NCI-H345 treated with DMSO at 0.1 percent for 48 hours (cell line): ENCODE measurements at regions not wholly inside any gene's neighbourhood (a gene's known extent, or its start where the extent isn't known, plus 50 kb on each side); places are given as distances from the start of the nearest gene placed in this dataset.
A peak's percentile ranks its signal among the peaks of the same experiment; 100 is the strongest.

ENCODE experiments used
- DNase-seq: peaks from one replicate; lab custom pipeline; 2025; ENCODE audit not compliant: unreplicated experiment; lab: John Stamatoyannopoulos, UW

DNA sequence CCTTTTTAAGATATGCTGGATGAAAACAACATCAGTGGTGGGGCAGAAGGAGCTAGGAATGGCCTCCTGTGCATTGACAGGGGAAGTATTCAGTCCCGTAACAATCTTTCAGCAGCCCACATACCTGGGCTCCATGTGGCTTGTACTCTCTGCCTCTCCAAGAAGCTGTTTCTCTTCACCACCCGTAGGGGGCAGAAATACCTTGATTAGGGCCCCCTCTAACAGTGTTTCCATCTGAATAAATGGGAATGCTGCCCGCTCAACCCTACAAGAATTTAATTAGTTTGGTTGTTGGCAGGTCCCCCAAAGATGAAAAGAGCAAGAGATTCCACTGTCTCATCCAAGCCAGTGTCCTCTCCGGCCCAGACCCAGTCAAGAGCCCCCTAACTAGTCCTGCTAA, 155.2 kb downstream of the SMIM20 start:
- no peak for DNase-seq

- DNase-seq, result no peak
Observed at GRCh38 chr4:26071688-26072087, 157.7 kb downstream of the SMIM20 start.

DNA sequence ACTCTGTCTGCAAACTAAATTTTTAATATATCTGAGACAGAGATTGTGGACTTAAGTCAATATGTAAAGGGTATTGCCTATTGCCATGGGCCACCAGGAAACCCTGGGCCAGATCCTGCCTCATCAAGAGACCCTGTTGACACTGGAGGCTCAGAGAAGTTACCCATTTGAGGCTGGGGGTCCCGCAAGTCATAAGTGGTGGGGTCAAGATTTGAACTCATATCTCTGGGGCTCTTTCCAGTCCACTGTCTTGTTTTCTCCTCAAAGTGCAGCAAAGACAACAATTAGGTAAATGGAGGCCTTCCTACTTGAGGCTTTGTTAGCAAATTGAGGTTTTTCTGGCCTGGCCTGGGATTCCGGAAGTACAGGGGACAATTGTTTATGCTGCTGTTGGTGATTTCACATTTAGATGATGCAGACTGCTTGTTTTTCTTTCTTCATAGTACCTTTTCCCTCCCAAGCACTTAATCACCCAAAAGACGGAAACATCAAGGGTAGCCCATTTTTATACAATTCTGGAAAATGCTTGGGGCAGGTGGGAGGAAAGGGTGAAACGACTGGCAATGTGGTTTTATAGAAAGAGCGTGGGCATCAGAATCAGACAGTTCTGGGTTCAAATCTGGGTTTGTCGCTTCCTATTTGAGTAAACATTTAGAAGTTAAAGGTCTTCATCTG, 160.0 kb downstream of the SMIM20 start:
- no peak for DNase-seq

DNA sequence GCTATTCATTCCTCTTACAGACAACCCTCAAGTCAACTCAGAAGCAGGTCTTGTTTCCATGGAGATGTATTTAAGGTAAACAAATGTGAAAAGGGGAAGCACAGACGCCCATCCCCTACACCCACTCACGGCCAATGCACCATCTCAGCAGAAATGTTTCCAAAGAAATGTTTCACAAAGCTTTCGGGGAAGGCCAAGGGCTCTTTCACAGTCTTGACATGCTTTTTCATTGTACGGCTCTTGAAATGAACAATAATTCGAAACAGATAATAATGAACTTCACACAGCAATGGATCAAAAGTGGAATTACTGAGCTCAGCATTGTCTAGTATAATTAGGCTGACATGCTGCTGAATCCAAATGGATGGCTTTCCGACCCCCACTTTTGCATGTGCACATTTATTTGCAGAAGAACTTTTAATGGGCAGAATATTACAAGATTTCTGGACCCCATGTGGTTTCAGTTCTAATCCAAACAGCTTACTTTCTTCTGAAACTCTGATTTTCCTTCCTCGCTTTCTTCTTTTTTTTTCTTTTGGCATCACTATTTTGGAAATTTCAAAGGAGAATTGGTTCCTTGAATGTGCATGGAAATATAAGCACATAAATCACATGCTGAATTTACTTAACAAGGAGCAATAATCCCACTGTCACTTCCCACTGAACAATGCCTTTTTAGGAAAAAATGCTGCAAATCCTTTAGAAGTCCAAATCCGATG, 160.9 kb downstream of the SMIM20 start:
- no peak for DNase-seq

GRCh38 chr4:26075583-26075982, 161.6 kb downstream of the SMIM20 start:
- no peak for DNase-seq

GRCh38 chr4:26076000-26076587, 162.1 kb downstream of the SMIM20 start:
- DNase-seq, result no peak

DNA sequence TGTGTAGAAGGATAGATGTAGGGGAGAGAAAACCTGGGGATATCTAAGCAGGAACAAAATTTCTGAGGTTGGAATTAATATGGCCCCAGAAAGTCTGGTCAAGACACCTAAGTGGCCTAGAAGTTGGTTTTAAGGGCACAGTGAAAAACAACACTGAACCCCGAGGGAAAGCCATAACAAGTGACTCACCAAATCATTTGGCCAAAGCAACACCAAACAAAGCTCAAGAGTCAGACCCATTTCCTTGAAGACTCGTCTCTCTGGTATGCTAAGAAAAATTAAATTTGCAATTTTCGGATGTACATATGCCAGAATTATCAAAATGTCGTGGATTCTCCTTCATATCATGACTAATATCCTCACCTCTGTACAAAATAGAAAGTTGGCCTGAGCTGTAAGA, 162.9 kb downstream of the SMIM20 start:
- no peak for DNase-seq

GRCh38 chr4:26077756-26078155, 163.7 kb downstream of the SMIM20 start:
- DNase-seq, result no peak

- no peak for DNase-seq
Observed at GRCh38 chr4:26080870-26081628, 167.0 kb downstream of the SMIM20 start.

GRCh38 chr4:26081795-26082498, 167.9 kb downstream of the SMIM20 start:
- DNase-seq, result peak; percentile 4

DNA sequence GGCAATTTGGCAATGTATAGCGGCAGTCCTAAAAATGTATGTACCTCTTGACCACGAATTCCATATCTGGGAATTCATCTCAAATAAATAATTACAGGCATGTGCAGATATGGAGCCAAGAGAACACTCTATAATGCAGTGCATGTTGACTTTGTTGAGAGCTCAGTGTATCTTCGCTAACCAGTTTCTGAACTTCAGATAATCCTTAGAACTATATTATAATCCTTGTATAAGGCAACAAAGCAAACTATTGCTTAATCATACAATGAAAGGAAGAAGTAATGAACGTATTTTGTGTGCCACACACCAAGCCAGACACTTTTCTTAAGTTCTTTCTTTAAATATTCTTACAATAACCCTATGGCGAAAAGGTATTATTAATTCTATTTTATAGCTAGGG, 168.5 kb downstream of the SMIM20 start:
- no peak for DNase-seq

DNA sequence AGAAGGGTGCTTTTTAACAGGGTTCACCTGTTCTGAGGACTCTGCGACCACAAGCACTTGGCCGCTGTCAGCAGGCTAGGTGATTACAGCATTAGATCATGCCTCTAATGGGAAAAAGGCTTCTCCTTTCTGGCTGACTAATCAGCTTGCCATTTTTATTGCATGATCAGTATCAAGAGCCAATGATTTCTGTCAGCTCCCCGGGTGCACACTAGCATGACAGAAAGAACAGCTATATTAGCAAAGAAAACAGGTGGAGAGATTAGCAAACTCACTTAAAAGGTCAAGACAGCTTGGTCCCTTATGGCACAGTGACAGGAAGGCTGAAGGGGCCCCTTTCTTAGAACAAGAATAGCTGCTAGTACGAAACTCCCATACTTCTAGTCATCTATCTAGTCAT, 170.0 kb downstream of the SMIM20 start:
- DNase-seq, result no peak

DNA sequence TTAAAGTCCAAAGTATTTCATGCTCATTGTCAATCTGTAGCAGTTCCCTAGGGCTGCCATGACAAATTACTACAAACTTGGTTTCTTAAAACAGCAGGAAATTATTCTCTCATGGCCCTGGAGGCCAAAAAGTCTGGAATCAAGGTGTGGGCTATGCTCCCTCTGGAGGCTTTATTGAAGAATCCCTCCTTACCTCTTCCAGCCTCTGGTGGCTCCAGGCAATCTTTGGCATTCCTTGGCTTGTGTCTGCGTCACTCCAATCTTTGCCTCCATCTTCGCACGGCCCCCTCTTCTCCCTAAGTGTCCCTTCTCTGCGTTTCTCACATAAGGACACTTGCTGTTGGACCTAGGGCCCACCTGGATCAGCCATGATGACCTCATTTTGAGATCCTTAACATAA, 170.4 kb downstream of the SMIM20 start:
- DNase-seq, result no peak

GRCh38 chr4:26085551-26085950, 171.5 kb downstream of the SMIM20 start:
- DNase-seq, result no peak

GRCh38 chr4:26086621-26087441, 172.8 kb downstream of the SMIM20 start:
- DNase-seq, result no peak

DNA sequence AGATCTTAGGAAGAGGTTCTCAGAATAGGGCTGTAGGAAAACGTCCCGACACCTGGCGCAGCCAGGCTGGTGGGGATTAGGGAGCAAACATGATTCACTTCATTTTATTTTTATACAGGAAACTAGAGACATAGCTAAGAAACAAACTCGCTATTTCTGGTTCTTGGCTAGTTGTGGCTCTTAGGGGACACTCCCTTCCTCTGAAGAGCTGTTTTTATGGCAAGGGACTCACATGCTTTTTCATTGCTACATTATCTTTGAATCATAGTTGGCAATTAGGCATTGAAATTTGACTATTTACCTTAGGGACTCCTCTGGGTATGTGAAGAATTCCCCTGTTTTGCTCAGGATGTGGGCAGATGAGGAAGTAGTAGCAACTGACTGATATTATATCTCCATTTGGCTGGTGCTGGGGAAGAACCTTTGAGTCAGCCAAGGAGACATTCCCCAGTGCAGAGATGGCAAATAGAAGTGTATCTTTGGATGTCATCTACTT, 174.5 kb downstream of the SMIM20 start:
- no peak for DNase-seq

DNA sequence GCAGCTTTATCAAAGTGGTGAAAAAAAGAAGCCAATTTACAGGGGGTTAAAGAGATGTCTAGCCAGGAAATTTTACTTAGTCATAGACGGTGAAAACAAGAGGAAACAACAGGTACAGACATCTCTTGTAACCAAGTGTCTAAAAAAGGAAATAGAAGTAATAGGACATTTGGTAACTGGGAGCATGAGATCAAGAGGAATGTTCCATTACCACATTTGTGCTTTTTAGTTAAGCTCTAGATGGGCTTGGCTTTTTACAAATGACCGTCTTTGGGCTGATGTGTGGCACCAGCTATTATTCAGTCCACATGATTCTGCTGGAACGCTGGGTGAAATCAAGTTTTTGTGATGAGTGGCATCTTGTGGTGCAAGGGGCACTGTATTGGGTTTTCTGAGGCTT, 179.5 kb downstream of the SMIM20 start:
- no peak for DNase-seq

GRCh38 chr4:26094076-26094475, 180.1 kb downstream of the SMIM20 start:
- no peak for DNase-seq

DNA sequence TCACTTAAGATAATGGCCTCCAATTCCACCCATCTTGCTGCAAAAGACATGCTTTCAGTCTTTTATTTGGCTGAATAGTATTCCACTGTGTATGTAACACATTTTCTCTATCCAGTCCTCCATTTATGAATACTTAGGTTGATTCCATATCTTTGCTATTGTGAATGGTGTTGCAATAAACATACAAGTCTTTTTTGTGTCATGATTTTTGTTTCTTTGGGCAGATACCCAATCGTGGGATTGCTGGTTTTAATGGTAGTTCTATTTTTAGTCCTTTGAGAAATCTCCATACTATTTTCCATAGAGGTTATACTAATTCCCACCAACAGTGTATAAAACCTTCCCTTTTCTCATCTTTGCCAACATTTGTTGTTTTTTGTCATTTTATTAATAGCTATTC, 180.9 kb downstream of the SMIM20 start:
- DNase-seq, result no peak

DNA sequence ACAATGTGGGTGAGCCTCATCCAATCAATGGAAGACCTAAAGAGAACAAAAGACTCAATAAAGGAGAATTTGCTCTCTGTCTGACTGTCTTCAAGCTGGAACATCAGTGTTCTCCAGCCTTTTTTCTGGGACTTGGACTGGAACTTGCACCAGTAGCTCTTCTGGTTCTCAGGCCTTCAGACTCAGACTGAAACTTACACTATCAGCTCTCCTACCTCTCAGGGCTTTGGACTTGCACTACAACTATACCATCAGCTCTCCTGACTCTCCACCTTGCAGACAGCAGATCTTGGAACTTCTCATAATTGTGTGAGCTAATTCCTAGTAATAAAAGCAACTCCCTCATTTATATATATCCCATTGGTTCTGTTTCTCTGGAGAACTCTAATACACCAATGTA, 185.9 kb downstream of the SMIM20 start:
- no peak for DNase-seq
